Daoy (cell line): ENCODE measurements at regions not wholly inside any gene's neighbourhood (a gene's known extent, or its start where the extent isn't known, plus 50 kb on each side); places are given as distances from the start of the nearest gene placed in this dataset.

Source experiments
- DNase-seq: peaks from one replicate; pipeline ENCODE4 v3.0.0-alpha.2; 2015; ENCODE audit warnings: low read depth

GRCh38 chr14:49527221-49527620 is 59.0 kb downstream of the RPS29 start:
- no peak for DNase-seq

DNA sequence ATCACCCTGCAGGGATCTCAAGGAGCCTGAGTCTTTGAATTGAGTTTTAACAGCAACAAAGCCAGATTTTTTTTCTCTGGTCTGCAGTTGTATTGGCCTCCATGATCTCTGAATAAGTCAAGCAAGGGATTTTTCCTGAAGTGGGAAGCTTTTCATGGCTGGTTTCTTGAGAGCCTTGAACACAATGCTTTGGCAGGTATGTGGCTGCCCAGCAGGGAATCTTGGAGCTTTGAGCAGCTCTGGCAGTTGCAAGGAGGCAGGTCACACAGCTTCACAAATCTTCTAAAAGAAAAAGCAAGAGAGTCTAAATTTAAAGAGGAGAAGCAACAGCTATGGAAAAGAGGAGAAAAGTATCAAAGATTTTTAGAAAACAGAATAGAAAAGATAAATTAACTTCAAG is 60.1 kb downstream of the RPS29 start:
- DNase-seq, result no peak

- DNase-seq, result no peak
These were observed 69.9 kb downstream of the RPS29 start for GRCh38 chr14:49516286-49516685.

GRCh38 chr14:49512571-49512970 is 73.6 kb downstream of the RPS29 start:
- DNase-seq, result peak; percentile 37

GRCh38 chr14:49512147-49512551 is 74.0 kb downstream of the RPS29 start:
- peak; percentile 96 for DNase-seq

DNA sequence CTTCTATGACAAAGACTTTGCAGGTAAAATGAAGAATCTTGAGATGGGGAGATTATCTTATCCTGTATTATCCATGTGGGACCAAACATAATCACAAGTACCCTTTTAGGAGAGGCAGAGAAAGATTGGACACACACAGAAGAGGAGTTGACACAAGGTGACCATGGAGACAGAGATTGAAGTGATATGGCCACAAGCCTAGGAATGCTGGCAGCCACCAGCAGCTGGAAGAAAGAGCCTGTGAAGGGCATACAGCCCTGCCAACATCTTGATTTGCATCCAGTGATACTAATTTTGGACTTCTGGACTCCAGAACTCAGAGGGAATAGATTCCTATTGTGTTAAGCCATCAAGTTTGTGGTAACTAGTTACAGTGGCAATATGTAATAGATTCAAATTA is 78.1 kb downstream of the RPS29 start:
- DNase-seq, result no peak

DNA sequence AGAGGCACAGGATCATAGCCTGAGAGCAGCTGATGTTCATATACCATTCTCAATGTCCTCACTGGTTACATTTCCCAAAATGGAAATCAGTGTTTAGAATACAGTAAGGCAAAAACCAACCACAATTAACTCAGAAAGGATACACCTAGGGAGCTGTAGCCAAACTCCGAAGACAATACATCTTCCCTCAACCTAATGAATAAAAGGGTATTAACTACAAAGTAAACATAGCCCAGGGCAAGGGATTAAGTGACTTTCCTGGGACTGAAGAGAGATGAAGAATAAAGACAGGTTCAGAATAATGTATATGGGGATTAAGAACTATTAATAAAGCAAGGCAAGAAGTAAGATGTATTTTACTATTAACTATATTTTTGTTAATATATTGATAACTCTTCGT is 79.5 kb downstream of the RPS29 start:
- no peak for DNase-seq

DNA sequence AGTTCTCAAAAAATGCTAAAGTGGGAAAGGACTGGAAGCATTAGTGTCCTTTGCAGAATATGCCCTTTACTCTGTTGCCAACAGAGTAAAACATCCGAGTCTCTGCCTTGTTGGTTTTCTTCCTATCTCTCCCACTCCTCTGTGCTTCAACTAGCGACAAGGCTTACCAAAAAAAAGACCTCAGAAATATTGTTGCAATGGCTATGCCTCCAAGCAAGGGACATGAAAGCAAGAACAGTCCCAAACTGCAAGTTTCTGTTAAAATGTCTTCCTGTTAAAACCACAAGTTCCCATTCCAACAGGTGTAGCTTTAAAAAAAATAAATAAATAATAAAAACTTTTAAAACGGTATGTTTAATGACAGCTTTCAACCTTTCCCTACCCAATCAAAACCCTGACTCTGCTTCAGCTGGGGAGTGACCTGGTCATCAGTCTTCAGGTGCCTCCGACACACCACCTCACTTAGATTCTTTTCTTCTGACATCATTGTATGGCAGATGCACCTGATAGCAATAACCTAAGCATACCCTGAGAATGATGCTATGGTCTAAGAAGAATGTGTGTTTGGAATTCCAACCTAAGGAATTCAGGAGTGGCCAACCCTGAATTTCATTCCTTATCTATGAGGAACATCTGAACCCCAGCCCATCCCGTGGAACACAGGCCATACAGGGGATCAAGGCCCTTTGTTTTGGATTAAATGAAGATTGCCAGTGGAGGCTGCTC is 81.0 kb downstream of the RPS29 start:
- DNase-seq, result peak; percentile 28

DNA sequence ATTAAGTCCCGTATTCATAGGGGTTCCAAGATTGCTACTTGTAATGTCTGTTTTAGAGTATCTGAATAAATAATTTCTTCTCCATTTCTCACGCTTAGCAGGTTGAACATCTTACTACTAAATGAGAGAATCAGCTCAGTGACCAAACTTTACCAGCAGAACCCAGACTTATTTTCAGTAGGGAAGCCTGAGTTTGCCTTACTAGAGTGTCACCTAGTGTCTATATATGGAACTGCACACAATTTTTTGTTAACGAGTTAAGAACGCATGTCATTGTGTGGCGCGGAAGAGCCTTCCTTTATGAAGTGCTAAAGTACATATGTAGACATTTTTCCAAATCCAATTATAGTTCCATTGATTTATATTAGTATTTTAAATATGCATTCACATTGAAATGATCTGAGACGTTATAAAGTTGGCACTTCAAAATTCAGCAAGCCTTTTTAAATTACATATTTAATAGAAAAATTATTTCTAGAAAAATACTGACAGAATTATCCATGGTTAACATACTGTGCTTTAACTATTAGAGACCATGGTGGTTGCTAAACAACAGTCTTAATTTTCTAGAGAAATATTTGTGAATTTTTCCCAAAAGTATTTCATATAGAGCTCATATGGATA is 88.3 kb downstream of the RPS29 start:
- peak; percentile 62 for DNase-seq

DNA sequence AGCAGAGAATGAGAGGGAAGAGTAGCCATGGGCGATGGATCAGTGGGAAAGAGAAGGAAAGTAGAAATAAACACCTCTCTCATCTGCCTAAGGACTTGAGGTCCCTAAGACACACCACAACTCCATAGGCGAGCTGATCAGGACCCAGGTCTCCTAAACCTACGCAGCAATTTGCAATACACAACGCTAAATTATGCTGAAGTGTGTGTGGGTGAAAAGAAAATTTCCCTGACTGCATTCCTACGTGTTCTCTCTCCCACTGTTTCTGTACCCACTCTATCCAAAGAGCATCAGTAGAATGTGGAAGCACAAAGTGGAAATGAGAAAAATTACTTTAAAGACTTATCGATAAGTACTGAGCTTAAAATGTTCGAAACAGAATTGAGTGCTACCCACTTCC is 88.9 kb downstream of the RPS29 start:
- DNase-seq, result no peak

- DNase-seq, result no peak
These were observed 91.3 kb downstream of the RPS29 start for GRCh38 chr14:49494836-49495235.

DNA sequence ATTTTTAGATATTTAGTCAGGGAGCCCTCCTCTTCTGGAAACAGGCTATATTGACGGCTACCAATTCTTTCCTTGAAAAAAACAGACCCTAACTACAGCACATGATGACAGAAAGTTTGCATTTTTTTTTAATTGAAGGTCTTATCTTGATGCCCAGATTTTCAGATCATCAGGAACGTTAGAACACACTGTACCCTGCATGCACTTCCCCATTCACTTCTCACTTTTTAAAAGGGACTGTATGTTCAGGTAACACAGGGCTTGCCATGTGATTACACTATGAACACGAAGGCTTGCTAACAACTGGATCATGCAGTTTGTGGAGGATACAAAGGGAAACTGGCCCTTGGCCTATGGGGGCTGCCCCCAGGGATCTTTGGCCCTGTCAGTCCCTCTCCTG is 92.6 kb downstream of the RPS29 start:
- DNase-seq, result no peak

DNA sequence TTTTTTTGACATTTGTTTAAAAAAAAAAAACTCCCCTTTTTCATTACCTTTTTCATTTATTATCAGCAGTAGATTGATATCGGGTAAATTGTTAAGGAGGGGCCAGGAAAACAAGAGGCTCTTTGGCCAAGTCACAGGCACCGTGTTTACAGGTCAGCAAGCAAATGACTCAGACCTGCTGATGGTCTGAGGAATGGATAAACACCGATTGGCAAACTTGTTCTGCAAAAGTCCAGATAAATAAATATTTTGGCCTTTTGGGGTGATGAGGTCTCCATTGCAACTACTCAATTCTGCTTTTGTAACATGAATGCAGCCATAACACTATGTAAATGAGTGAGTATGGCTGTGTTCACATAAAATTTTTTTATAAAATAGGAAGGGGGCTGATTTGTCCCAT is 94.0 kb downstream of the RPS29 start:
- DNase-seq, result no peak

DNA sequence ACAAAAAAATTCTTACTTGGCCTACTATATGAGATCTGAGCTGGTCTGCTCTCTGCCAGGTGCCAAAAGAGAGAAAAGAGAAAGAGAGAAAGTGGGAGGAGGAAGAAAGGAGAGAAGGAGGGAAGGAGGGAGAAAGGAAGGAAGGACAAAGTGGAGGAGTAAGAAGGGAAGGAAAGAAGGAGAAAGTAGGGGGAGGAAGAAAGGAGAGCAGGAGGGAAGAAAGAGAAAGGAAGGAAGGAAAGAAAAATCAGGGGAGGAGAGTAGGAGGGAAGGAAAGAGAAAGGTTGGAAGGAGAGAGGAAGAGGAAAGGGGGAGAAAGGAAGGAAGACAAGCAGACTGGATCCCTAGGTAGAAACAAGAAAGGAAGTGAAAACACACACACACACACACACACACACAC is 96.8 kb downstream of the RPS29 start:
- DNase-seq, result no peak

- no peak for DNase-seq
These were observed 98.9 kb downstream of the RPS29 start for GRCh38 chr14:49487238-49487637.

GRCh38 chr14:49485290-49485689 is 100.9 kb downstream of the RPS29 start:
- DNase-seq, result no peak

GRCh38 chr14:49484180-49484579 is 102.0 kb downstream of the RPS29 start:
- no peak for DNase-seq

GRCh38 chr14:49483268-49483667 is 102.9 kb downstream of the RPS29 start:
- no peak for DNase-seq

DNA sequence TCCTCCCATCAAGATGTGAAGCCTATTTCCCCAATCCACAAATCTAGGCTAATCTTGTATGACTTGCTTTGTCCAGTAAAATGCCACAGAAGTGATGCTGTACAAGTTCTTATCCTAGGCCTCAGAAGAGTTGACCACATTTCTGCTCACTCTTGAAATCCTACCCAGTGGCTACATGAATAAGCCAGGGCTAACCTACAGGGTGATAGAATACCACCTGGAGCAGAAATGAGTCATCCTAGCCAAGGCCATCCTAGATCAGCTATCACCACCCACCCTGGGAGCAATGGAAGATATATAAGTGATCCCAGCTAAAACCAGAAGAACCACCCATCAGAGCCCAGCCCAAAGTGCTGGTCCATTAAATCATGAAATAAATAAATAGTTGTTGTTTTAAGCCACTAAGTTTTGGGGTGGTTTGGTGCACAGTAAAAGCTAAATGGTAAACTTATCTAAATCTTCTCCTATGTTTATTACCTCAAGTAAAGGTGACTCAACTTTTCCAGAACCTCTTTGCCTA is 105.1 kb downstream of the RPS29 start:
- no peak for DNase-seq

GRCh38 chr14:49480053-49480760 is 106.0 kb downstream of the RPS29 start:
- DNase-seq, result no peak

DNA sequence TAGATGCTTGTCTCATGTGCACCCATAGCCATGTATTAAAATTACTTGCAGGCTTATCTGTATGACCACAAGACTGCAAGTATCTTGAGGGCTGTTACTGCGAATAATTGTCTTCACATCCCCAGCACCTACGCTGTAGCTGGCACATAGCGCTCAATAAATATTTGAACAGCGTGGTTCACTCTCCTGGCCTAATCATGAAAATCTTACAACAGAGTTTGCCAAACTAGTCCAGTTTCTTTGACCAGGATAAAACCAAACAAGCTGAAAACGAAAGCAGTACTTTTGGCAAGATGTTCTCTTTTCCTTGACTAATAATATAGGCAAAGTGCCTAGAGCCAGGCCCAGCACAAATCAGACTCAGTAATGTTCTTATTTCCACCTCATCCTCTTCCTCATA is 106.7 kb downstream of the RPS29 start:
- no peak for DNase-seq

- no peak for DNase-seq
These were observed 107.4 kb downstream of the RPS29 start for GRCh38 chr14:49478784-49479183.

GRCh38 chr14:49467091-49467490 is 119.1 kb downstream of the RPS29 start:
- no peak for DNase-seq
